HEK293T (cell line): ENCODE measurements at regions not wholly inside any gene's neighbourhood (a gene's known extent, or its start where the extent isn't known, plus 50 kb on each side); places are given as distances from the start of the nearest gene placed in this dataset.

ENCODE experiments used
- ARNT ChIP-seq: fragments of 450-650 bp; IDR thresholded peaks from 2 replicates; pipeline ENCODE4 v1.6.1; 2017; ENCODE audit warnings: mild to moderate bottlenecking
- ELF4 ChIP-seq: fragments of 450-650 bp; IDR thresholded peaks from 2 replicates; pipeline ENCODE4 v1.6.1; 2017; ENCODE audit warnings: antibody characterized with exemption
- HDGF ChIP-seq: fragments of 450-650 bp; IDR thresholded peaks from 2 replicates; pipeline ENCODE4 v1.6.1; 2017; ENCODE audit warnings: antibody characterized with exemption, borderline replicate concordance
- L3MBTL2 ChIP-seq: fragments of 450-650 bp; conservative IDR thresholded peaks from 2 replicates; pipeline ENCODE4 v1.6.1; 2016; ENCODE audit warnings: mild to moderate bottlenecking
- NFRKB ChIP-seq: fragments of 450-650 bp; IDR thresholded peaks from 2 replicates; pipeline ENCODE4 v1.6.1; 2016; ENCODE audit warnings: mild to moderate bottlenecking, moderate library complexity
- SUZ12 ChIP-seq: fragments of 450-650 bp; IDR thresholded peaks from 2 replicates; pipeline ENCODE4 v1.6.1; 2016; ENCODE audit warnings: mild to moderate bottlenecking
- TARDBP ChIP-seq: fragments of 450-650 bp; IDR thresholded peaks from 2 replicates; pipeline ENCODE4 v1.6.1; 2016
- ZNF384 ChIP-seq: fragments of 450-650 bp; IDR thresholded peaks from 2 replicates; pipeline ENCODE4 v1.6.1; 2016
- TF ChIP-seq, protein P1 (sequence below): fragments of 450-650 bp; IDR thresholded peaks from 2 replicates; pipeline ENCODE4 v1.6.1; 2016

DNA sequence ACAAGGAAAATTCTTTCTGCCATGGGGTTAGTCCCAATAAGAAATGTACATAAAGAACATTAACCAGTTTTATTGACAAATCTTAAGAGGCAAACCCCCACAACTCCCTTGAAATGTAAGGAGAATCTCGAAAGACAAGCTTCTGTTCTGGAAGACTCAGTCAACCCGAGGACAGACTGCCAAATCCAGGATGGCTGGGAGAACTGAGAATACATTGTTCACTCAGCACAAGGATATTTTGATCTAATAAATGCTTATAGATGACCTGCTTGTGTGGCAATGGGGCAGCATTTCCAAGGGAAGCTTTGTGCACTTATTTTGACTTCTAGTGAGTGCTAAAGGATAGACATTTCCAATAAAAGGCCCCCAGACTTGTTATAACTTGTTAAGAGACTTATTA lies 280.4 kb downstream of the DHX15 start:
- no peak for TF ChIP-seq ARNT
- no peak for TF ChIP-seq HDGF
- no peak for TF ChIP-seq NFRKB
- no peak for TF ChIP-seq TARDBP
- no peak for TF ChIP-seq SUZ12
- TF ChIP-seq, protein P1, sequence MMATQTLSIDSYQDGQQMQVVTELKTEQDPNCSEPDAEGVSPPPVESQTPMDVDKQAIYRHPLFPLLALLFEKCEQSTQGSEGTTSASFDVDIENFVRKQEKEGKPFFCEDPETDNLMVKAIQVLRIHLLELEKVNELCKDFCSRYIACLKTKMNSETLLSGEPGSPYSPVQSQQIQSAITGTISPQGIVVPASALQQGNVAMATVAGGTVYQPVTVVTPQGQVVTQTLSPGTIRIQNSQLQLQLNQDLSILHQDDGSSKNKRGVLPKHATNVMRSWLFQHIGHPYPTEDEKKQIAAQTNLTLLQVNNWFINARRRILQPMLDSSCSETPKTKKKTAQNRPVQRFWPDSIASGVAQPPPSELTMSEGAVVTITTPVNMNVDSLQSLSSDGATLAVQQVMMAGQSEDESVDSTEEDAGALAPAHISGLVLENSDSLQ, result no peak
- TF ChIP-seq ELF4, result no peak
- no peak for TF ChIP-seq ZNF384
- no peak for TF ChIP-seq L3MBTL2
